NCI-H1417 (cell line): ENCODE measurements at regions not wholly inside any gene's neighbourhood (a gene's known extent, or its start where the extent isn't known, plus 50 kb on each side); places are given as distances from the start of the nearest gene placed in this dataset.
"Not testable (repeated sequence)": the region's sequence is repeated elsewhere in the genome, so short reads cannot be mapped to it uniquely, and the experiment has no call there.

Source experiments
- DNase-seq, 3 experiments: peaks; one replicate each; lab custom pipeline; 2025; lab: John Stamatoyannopoulos, UW

DNA sequence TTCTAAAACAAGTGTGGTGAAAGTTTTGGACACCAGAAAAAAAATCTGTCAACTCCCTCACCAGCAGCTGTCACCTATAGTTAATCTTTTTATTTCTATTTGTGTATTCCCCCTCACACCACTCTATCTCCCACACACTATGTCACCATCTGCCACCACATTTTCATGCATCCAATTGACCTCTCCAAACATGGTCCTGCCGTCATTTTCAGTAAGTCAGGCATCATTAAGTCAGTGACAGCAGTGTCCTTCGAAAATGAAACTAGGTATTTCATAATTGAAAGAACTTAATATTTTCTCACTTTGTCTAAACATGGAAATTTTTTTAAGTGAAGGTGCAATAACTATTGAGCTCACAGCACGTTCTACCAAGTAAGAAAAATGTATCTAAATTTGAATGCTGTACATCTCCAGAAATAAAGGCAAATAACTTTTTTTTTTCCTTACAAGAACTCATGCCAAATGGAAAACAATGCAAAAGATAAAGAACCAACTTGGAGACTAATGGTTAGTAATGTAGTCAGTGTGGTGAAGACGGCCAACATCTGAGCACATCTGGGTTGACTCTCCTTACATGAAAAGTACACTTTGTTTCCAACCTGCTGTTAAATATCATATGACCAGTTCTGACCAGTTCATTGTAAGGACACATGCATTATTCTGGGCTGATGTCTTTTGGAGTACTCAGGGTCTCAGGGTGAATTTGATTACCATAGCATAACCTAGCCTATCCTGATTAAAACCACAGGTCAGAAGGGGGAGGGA lies 623.3 kb upstream of the MANEA start:
- no peak for DNase-seq

DNA sequence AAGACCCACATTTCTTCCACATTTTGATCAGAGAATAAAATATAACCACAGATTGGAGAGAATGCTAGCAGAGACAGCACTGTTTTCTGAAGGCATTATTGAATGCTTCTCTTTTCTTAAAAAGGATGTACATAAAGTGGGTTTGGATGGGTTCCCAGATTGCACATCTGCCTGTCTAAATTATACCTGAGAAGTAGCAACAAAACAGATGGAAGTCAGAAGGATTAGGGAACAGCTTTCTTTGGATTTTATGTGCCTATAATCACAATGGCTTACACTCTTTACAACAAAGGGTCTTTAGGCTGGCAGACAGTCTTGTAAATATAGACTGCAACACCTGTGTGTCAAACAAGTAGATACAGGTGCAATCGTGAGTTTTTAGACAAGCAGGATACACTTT lies 622.2 kb upstream of the MANEA start:
- DNase-seq: peak; percentile 19 to 78 (median 30)

DNA sequence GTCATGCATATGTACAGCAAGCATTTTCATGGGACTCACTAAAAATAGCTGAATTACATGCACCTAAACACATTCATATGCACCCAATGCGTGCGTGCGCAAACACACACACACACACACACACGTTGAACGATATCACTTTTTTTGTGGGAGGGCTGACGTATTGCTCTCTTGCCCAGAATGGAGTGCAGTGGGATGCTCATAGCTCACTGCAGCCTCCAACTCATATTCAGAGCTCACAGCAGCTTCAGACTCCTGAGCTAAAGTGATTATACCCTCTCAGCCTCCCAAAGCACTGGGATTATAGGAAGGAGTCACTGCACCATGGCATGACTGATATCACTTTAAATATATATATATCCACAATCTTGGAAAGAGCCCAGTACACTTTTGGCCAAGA lies 620.4 kb upstream of the MANEA start:
- DNase-seq: peak in 1 of 3 experiments; percentile 55

- not testable (repeated sequence) for DNase-seq
Observed at GRCh38 chr6:94964703-94965102, 612.6 kb upstream of the MANEA start.

- DNase-seq: no peak
Observed at GRCh38 chr6:94988701-94989100, 588.6 kb upstream of the MANEA start.

DNA sequence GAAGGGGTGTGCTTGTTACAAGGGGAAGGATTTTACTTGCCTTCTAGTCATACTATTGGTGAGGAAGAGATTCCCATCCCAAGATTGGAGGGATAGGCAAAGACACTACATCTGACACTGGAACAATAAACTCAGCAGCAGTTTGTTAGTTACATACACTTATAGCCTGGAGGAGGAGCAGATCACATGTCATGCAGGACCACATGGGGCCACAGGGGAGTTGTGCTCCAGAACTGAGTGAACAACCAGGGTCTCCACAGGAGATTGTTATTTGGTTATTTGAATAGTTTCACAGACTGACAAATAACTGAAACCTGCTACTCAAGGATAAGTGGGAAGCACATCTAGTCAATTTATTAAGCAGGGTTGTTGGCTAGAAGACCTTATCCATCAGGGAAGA lies 559.4 kb upstream of the MANEA start:
- DNase-seq: no peak
